NCI-H446 treated with DMSO at 0.1 percent for 48 hours (cell line): ENCODE measurements at regions not wholly inside any gene's neighbourhood (a gene's known extent, or its start where the extent isn't known, plus 50 kb on each side); places are given as distances from the start of the nearest gene placed in this dataset.
A peak's percentile ranks its signal among the peaks of the same experiment; 100 is the strongest.
"Not testable (repeated sequence)": the region's sequence is repeated elsewhere in the genome, so short reads cannot be mapped to it uniquely, and the experiment has no call there.

ENCODE experiments used
- DNase-seq: peaks from one replicate; lab custom pipeline; 2025; lab: John Stamatoyannopoulos, UW

DNA sequence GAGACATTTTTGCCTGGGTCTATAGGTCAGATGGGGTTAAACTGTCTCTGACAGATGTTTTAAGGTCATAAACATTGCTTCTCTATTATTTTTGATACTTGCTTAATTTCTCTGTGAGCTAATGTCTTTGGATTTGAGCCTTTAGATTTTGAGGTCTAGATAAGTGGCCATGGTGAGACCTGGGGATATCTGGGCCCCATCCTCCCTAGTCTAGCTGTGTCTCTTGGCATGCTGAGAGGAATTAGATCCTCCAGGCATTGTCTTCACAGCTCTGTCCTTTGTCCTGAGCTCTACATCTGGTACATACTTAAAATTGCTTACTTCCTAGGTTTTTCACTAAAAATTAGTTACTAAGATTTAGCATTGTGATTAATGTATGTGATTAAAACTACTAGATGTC lies 265.0 kb upstream of the NPSR1 start:
- DNase-seq: no peak

DNA sequence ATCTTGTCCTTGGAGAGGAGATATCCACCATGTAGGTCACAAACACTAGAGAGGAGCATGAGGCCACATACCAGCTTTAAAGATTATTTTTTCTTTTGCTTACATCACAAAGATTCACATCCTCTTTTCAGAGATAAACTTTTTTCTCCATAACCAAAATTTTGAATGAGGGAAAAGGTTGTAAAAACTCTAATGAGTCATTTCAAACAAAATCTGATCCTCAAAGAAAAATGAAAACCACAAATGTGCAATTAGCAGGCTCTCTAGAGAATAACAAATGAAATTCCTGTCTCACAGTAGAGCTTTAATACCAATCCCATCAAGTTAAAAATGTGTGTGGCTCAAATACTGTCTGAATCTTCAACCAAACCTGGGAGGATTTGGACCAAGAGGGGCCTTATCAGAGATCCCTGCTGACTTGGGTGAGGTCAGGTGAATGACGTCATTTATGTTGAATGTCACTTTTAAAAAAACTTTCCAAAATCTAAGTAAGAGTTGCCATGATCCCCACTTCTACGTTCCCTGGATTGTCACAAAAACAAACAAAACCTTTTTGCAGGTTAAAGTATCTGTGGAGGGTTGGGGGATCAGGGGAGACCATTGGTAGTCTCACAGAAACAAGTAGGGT lies 261.5 kb upstream of the NPSR1 start:
- DNase-seq: no peak

DNA sequence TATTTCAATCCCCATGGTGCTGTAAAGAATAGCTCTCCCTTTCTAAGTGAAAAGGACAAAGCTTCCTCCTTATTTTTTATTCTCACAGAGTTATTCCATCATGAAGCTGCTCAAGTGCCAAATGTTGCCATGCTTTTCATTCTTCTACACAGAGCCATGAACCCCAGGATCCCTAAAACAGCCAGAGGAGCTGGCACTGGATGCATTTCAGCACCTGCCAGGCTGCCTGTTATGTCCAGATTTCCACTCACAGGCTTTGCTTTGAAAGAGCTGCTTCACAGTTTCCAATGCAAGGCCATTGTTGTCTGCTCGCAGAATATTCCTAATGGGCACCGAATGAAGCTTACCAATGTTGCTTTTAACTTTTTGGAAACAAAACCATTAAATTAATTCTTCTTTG lies 256.2 kb upstream of the NPSR1 start:
- no peak for DNase-seq

DNA sequence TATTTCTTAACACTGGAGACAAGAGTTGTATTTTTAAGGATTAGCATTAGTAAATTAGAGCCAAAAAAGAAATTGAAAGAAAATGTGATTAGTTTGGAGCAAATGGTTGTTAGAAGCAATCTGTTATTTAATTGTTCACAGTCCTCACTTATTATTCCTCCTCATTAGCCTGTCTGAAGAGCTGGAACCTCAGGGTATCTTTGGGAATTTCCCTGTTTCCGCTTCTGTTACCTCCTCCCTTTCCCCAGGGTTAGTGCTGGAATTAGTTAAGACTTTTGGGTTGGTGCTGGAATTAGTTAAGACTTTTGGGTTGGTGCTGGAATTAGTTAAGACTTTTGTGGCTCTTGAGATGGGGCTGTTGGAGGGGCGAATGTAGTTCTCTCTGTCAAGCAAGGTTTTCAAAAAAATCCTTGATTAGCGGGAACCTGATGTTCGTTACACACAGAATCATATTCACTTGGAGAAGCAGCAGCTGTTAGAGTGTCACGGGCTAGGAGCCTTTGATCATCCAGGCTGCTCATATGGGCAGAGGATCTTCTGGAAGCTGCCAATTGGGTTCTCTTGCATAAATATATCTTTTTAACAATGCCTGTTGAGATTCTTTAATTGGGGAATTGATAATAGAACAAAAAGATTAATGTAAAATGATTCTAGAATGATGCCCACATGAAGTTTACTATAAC lies 251.0 kb upstream of the NPSR1 start:
- no peak for DNase-seq

DNA sequence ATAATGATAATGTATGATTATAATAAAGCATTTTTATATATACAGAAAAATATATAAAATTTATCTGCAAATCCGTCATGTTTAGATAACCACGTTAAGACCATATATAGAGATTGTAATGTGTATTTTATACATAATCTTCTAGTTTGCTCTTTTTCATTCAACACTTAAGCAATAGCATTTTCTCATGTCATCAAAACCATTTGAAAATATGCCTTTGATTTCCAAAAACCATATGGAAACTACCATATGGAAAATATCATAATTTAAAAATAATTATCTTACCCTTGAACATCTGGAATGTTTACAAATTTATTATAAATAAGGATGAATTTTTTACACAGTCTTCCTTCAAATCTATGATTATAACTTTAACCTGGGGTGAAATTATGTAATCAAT lies 250.4 kb upstream of the NPSR1 start:
- no peak for DNase-seq

DNA sequence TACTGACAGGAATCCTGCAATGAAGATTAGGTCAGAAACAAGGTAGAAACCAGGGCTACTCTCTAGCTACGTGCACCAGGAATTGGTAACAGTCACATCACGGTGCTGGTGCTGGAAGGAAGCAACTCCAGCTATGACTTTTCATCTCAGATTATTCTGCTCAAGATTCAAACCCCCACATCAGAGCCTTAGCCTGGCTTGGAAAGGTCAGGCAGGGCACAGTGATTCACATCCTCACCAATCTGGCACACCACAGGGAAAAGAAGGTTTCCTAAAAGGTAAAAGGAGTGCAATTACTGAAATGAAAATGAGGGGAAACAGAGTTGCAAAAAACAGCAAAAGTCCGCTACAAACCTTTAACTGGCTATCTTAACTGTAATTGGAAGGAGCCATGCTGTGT lies 240.2 kb upstream of the NPSR1 start:
- DNase-seq: no peak

DNA sequence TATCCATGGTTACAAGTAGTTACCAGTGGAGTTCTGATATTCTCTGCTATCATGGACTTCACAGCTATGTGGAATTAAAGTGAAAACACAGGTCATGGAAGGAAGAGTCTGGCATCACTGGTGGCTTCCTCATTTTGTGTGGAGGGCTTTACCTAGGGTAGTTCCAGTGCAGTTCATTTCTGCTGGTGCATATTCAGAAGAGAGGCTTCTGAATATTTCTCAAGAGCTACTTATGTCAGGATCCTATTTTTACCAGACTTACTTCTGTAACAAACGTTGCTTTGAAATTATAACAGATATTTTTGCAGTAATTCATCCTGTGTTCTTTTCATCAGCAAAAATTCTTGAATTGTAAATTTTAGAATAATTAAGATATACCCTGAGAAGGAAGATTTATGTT lies 236.5 kb upstream of the NPSR1 start:
- DNase-seq: no peak

DNA sequence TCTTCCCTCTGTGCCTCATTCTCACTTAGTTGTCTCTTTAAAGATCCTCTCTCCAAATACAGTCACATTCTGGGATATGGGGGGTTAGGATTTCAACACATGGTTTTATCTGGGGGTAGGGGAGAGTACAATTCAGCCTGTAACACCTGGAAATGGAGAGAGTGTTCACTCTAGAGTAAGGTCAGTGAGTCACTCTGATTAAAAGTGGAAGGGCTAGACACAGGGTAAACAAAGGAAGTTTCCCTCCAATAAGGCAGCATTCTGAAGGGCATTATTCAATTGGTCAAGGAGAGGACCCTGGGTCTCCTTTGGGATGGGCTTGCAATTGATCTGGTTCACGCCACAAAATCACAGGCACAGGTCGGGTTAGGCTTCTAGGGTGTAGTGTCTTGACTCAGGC lies 232.8 kb upstream of the NPSR1 start:
- no peak for DNase-seq

DNA sequence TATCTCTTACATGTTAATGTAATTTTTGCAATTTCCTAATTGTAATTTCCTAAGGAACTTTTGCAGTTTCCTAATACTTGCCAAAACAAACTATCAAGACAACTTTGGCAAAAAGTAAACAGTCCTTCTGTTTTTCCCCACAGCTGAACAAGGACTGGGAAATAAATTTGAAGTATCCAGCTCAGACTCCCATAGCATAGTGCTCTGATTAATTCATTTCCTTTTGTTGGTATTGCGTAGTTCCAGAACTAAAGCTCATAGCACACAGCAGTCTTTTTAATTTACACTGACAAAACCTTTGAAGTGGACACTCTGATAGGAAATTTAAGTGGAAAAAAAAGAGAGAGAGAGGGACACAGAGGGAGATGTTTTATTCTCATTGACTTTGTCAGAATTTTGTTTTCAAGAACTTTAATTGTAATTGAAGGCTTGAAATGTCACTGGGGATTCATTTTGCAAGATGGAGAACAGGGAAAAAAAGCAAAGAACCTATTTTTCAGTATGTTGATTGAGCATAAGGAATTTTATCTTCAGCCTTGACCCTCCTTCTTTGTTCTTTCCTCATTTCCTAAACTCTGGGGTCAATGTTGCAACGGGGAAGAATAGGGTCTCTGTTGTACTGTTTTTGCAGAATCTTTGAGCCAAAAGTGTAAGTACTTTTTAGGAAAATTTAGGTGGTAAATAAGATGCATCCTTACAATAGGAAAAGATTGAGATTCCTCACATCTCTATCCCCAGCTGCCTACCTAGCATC lies 232.2 kb upstream of the NPSR1 start:
- no peak for DNase-seq

DNA sequence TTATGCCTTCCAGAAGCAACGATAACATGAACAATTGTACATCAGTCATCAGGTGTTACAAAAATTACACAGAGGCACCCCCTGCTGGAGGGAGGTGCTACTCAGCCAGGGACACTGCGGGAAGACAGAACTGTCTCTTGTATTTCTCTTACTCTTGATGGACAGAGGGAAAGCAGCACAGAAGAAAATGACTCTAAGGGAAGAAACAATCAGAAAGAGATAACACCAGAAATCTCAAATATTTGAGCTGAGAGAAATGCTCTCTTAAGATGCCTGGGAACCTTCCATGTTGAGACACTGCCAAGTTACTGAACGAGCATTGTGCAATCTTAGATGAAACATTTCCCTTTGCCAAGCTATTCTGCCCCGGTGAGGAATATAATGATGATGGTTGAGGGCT lies 227.6 kb upstream of the NPSR1 start:
- no peak for DNase-seq

DNA sequence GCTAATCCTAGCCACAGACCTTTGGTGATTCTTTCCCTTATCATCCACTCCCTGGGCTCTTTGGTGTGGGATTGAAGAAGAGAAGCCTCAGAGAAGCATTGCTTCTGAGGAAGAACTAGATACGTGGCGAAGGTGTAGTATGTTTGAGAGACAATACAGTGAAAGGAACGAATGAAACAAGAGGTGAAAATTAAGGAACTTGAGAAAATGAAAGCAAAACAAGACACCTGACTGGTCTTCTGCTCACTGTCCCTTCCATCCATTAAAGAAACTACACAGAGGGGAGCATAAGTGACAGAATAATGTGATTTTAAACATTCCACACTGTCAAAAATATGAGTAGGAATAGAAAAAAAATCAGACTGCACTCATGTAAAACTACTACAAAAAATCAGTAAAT lies 219.6 kb upstream of the NPSR1 start:
- DNase-seq: no peak

DNA sequence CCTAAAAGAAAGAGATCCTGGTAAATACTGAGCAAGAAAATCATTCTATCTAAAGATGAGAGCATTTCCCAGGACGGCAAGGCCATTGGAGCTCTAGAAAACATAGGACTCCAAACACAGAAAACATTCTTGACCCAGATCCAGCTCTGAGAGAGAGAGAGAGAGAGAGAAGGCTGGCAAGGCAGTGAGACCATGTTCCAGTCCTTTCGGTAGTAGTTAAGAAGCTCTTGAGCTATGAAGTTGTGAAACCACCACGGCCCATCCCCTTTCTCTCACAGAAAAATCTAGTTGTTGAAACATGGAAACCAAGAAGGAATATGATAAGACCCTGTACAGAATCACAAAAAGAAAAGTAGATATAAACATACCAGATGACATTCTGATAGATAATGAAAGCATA lies 212.4 kb upstream of the NPSR1 start:
- no peak for DNase-seq

DNA sequence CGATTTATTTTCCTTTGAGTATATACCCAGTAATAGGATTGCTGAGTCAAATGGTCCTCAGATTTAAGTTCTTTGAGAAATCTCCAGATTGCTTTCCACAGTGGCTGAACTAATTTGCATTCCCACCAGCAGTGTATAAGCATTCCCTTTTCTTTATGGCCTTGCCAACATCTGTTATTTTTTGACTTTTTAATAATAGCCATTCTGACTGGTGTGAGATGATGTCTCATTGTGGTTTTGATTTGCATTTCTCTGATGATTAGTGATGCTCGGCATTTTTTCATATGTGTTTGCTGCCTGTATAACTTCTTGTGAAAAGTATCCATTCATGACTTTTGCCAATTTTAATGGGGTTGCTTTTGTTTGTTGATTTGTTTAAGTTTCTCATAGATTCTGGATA lies 209.5 kb upstream of the NPSR1 start:
- DNase-seq: not testable (repeated sequence)

DNA sequence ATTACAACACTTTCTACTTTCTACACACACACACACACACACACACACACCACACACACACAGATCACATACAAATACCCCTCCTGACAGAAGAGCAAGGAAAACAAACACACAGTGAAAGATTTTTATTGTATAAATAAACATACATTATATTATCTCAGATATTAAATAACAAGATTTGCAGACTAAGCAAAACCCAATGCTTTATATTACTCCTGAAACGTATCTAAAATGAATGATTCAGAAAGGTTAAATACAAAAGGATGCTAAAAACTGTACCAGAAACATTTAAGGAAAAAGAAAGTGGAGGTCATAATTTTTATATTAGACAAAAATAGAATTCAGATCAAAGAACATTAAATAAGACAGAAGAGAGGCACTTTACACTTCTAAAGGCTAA lies 208.3 kb upstream of the NPSR1 start:
- no peak for DNase-seq

DNA sequence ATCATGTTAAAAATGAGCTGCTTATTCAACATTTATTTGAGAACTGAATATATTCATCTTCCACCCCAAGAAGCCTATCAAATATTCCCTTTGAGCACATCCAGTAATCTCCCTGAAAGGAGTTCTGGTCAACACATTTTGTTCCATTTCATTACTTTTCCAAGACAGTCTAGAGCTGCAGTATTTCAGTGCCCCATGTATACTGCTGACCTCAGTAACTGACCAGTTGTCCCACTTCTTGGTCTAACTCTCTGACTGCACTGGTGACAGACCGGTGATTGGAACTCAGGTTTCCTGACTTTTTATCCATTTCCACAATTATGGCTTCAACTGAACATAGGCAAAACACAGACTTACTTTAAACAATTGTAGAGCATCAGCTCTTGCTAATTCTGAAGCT lies 206.8 kb upstream of the NPSR1 start:
- no peak for DNase-seq

DNA sequence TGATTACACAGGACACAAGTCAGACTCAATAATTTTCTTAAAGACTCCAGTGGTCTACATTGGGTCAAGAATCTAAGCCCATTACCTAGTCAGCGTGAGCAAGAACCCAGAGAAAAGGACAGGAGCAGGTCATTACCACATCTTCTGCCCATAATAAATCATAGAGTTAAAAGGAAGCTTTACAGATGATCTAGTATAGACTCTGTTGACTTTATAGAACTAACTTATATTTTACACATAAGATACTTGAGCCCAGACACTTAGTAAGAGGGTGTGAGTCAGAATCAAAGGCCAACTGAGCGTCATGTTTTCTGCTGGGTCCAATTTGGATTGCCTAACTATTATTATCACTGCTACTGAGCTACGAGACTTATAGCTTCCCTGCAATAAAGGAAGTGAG lies 206.1 kb upstream of the NPSR1 start:
- no peak for DNase-seq

DNA sequence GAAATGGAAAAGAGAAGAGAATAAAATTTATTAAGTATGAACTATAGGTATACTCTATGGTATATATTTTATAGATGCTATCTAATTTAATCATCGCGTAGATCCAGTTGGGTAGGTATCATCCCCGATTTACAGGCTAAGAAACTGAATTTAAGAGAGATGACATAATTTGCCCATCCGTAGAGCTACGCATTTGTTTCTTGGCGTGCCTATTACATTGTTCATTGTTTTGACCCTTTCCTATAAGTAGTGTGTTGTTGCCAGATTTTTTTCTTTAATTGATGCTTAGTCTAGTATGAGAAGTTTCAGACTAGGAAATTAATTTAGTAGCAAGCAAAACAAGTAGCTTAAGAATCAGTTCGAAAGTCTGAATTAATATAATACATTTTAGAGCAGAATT lies 205.7 kb upstream of the NPSR1 start:
- no peak for DNase-seq

DNA sequence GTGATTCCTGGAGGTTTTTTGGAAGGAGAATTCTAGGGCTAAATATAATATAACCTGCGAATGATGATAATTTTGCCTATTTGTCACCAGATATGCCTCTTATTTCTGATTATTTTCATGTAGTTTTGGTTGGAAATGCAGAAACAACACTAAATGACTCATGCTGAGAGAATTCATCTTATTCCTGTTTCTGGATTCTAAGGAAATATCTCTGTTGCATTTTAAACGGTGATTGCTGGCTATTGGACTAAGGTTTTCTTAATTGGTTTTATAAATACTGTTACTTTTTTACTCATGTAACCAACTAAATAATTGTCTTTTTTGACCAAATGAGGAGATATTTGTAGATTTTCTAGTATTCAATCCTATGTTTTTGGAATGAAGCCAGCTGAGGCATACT lies 204.9 kb upstream of the NPSR1 start:
- DNase-seq: no peak

DNA sequence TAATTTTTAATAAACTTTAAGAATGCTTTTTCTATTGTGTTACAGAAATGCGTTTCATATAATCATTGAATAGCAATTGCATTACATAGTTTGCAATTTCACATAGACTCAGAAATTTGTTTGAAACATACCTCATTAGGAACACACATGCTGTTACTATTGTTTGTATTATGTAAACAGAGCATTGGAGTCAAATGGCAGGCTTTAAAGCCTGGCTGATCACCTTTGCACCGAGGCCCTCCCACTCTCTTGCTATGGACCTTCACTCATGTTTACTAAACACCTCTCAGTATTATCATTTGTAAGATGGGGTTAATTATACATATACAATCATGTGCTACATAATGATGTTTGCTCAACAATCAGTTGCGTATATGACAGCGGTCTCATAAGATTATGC lies 203.6 kb upstream of the NPSR1 start:
- no peak for DNase-seq

DNA sequence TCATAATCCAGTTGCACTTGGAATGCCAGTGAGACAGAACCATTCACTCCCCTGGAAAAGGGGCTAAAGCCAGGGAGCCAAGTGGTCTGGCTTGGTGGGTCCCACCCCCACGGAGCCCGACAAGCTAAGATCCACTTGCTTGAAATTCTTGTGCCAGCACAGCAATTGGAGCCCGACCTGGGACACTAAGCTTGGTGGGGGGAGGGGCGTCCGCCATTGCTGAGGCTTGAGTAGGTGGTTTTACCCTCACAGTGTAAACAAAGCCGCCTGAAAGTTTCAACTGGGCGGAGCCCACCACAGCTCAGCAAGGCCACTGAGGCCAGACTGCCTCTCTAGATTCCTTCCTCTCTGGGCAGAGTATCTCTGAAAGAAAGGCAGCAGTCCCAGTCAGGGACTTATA lies 200.7 kb upstream of the NPSR1 start:
- no peak for DNase-seq

DNA sequence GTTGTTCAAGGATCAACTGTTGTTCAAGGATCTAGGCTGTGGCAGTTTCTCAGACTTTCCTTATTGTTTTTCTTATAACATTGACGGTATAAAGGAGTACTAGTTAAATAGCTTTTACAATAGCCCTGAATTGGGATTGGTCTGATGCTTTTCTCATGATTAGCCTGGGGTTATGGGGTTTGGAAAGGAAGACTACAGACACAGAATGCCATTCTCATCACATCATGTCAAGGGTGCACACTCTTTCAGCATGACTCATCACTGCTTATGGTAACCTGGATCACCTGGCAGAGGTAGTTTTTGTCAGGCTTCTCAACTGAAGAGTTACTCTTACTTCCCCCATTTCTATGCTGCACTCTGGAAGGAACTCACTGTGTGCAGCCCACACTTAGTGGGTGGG lies 194.2 kb upstream of the NPSR1 start:
- DNase-seq: no peak

DNA sequence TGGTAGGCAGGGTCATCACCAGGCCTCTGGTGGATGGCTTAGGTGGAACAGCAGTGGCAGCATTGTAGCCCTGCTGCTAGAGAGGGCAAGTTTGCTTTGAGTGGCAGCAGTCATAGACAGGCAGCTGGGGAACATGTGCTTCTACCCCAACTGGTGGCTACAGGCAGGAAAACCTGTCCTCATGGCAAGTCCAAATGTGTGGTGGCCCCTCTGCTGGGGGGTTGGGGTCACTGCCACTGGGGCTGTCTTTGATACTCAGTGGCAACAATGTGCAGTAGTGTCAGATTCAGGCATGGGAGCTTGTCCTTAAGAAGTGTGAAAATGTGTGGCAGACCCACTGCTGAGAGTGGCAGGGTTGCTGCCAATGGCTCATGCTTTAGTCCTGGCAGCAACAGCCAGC lies 186.2 kb upstream of the NPSR1 start:
- no peak for DNase-seq

DNA sequence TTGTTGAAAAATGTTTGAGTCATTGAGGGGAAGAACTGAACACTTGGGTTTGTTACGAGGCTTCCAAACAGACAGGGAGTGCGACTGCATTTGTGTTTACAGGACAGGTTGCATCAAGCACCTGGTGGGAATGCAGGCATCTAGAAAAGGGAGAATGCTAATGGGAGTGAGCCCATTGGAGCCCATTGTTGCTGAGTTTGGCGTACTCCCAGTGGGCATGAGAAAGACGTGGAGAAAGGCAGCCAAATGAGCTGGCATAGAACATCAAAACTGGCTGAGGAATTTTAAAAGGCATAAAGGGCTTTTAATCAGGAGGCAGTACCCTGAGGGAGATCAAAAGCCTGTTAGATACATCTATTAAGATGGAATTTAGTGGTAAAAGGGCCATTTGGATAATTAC lies 171.6 kb upstream of the NPSR1 start:
- peak; percentile 45 for DNase-seq
